GM18498 (cell line): ENCODE measurements at regions not wholly inside any gene's neighbourhood (a gene's known extent, or its start where the extent isn't known, plus 50 kb on each side); places are given as distances from the start of the nearest gene placed in this dataset.

Source experiments
- ATAC-seq: cut with Tn5 transposase; IDR thresholded peaks from one replicate; pipeline ENCODE4 v1.9.1; 2021; ENCODE audit warnings: mild to moderate bottlenecking, moderate library complexity; ENCODE audit not compliant: unreplicated experiment

DNA sequence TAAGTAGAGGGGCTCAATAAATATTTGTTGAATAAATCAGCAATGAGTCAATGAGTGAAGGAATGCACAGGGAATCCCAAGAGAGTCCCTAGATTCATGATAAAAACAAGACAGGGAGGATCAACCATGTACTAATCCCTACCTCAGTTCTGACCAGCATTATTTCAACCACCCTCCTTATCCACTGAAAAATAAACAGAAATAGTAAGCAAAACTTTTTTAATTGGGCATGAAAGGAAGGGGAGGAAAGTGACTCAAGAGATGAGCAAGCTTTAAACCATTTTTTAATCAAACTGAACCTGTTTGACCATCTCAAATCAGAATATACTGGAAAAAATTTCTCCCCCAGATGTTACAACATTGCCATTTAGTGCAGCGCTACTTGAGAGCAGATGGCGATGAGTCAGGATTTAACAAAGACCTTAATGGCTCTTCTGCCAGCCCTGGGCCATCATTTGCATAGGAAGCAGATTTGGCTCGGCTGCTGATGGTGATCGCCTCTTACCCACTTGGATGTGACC lies 194.8 kb upstream of the SLC30A5 start:
- ATAC-seq = no peak

DNA sequence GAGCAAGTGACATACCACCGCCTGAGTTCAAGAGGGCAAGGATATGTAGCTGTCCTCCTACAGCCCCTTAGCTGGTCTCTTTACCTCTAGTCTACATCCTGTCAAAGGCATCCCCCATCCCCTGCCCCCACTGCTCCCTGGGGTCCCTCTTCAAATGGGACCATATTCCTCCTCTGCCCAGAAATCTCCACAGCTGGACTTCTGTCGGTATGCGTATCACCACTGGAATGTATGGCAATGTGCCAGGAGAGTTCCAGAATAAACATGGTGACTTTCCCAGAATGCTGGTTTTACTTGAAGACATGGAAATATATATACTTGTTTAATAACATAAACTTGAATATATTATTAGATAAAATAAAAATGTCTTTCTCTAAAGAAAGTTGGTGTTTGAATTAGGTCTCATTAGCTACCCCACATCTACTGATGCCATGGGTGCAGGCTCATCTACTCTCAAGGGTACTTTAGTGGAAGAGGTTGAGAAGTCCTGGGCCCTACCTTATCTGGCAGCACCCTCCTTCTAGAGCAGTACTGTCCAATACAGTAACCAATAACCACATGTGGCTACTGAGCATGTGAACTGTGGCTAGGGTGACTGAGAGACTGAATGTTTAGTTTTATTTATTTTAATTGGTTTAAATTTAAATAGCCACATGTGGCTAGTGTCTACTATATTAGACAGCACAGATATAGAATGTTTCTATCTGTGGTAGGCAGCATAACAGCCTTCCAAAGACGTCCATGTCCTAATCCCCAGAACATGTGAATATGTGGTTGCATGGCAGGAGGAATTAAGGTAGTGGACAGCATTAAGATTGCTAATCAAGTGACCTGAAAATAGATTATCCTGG lies 181.7 kb upstream of the SLC30A5 start:
- ATAC-seq = no peak

DNA sequence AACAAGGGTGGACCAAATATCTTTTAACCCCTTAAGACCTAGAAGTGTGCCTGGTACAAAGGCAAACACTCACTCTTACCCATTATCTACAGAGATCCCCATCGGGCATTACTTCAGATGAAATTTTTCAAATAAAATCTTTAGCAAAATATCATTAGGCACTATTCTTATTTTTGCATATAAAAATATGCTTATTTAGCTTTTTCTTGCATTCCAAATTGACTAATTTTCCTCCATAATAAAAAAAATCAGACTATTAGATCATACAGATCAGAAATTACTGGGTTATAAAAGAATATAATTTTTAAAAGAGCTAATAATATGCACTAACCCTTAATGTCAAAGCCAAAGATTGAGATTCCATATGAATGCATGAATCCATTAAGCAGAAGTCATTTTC lies 178.7 kb upstream of the SLC30A5 start:
- no peak for ATAC-seq

DNA sequence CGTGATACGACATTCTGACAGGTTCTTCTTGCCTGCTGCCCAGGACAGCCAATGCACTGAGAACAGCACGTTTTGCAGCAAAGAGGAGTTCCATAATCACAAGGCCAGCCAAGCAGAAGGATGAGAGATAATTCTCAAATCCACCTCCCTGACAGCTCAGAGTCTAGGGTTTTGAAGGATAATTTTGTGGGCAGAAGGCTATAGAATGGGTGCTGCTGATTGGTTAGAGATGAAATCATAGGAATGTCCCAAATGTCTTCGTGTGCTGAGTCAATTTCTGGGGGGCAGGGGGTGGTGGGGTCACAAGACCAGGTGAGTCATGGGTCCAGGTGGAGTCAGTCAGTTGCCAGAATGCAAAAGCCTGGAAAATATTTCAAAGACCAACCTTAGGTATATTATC lies 175.5 kb upstream of the SLC30A5 start:
- ATAC-seq = no peak

DNA sequence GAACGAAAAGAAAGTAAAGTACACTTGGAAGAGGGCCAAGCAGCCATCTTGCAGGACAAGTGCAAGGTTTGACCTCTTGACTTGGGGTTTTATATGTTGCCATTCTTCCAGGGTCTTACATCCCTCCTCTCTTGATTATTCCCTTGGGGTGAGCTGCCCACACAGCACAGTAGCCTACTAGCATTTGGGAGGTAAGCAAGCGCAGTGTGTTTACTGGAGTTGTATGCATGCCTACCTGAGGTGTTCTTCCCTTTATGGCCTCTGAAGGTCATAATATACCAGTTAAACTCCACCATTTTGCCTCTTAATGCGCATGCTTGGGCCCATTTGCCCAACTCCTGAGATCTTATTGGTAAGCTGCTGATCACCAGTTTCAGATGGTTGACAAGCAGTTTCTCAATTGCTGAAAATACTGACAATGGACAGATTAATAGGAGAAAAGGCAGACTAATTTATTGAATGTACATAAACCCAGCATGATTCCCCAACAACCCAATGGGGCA lies 173.8 kb upstream of the SLC30A5 start:
- ATAC-seq = no peak

DNA sequence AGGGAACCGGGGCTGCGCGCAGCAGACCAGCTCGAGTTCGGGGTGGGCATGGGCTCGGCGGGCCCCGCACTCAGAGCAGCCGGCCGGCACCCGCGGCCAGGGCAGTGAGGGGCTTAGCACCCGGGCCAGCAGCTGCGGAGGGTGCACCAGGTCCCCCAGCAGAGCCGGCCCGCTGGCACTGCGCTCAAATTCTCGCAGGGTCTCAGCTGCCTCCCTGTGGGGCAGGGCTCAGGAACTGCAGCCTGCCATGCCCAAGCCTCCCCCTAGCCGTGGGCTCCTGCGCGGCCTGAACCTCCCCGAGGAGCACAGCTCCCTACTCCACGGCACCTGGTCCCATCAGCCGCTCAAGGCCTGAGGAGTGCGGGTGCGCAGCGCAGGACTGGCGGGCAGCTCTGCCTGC lies 172.9 kb upstream of the SLC30A5 start:
- no peak for ATAC-seq

DNA sequence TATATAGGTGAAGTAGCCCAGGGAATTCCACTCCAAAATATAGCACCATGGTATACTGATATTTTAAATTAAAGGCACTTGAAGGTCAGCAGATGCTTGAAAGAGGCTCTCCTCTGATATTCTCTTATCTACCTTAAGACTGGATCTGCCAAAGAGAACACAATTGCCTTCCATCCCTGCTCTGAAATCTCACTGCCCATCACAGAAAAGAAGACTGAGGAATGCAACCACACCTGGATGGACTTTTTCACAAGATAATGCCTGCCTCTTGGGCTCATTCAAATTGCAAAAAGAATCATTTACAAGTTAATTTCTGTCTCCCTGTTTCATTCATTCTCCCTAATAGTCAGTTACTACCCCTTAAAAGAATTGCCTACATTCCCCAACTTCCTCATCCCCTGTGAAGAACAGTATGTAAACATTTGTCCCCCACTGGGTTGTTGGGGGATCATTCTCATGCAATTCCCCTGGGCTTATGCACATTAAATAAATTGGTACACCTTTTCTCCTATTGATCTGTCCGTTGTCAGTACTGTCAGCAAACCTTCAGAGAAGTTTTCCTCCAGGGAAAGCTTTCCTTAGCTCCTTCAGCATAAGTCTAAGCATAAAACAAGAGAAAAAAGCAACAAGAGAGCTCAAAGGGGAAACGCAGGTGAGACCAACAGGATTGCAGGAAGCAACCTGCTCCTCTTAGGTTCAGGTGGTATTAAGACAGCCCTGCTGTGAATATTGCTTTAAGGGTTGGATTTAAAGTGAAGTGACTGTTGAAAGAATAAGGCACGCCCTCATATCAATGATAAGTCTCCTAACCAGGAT lies 171.4 kb upstream of the SLC30A5 start:
- no peak for ATAC-seq

DNA sequence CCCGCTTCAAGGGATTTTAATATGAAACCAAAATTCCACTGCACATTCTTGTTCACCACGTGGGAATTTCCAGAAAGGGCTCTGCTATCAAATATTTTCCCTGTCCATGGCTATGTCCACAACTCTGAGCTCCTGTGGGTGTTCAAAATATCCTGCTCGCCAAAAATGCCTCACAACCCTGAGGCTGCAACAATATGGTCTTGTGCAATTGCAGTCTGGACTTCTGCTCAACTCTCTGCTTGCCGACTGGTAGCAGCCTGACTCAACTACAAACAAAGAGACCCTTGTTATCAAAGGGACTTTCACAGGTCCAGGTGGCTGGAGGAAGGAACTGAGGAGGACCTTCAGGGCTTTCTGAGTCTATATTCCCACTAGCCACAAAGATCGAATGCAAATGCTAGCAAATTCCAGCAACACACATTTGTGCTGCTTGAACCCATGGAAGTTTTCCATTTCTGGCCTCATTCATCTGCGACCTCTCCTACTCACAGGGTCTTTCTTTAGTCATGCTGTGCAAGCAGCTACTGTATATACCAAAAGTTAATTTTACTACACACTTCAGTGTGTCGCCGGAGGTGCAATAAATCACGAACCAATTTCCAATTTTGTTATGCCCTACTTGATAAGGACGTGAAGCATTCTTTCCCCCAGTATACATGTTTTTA lies 169.2 kb upstream of the SLC30A5 start:
- no peak for ATAC-seq

DNA sequence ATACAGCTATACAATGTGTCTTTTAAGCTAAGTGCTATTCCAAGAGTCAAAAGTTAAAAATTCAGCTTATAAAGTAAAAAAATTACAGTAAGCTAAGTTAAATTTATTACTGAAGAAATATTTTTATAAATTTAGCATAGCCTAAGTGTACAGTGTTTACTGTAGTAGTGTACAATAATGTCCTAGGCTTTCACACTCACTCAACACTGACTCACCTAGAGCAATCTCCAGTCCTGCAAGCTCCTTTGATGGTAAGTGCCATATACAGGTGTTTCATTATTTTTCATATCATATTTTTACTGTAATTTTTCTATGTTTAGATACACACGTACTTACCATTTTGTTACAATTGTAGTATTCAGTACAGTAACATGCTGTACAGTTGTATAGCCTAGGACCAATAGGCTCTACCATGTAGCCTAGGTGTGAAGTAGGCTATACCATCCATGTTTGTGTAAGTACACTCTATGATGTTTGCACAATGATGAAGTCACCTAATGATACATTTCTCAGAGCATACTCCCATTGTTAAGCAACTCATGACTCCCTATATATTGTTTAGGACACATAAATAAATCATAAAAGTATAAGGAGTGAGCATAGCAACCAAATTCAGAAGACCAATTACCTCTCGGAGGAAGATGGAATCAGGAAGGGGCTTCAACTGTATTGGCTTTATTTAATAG lies 165.1 kb upstream of the SLC30A5 start:
- ATAC-seq = no peak

DNA sequence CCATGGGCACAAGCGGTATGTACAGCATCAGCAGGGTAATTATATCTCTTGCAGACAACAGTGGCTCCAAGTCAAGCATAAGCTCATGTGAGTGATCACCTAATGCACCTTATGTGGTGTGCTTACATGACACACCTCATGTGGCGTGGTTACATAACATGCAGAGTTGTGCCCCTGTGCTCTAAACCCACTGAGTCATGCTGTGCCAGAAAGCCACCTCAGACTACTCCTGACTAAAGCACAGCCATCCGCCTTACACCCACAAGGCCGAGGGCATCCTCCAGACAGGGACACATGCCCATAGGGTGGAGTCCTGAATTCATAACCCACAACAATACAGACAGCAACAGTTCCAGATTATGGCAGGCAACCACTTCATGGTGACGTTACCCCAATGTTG lies 163.7 kb upstream of the SLC30A5 start:
- ATAC-seq = no peak

DNA sequence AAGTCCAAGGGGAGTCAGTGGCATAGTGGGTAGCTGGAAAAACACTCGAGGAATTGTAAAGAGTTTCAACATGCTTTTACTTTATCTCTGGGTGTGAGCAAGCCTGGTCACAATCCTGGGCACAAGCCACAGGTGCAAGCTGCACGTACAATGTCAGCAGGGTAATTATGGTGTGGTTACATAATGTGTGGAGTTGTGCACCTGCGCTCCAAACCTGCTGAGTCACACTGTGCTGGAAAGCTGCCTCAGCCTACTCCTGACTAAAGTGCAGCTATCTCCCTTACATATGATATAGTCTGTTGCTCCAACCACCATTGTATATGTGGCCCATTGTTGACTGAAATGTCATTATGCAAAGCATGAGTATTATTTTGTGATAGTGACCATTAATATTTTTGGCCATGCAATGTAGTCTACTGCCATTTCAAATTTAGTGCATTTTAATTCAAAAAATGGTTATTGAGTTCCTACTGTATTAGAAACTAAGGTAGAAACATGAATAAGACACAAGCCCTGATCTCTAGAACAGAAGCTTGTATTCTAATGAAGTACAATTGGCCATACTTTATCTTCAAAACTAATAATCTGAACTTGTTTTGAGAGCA lies 160.9 kb upstream of the SLC30A5 start:
- no peak for ATAC-seq

DNA sequence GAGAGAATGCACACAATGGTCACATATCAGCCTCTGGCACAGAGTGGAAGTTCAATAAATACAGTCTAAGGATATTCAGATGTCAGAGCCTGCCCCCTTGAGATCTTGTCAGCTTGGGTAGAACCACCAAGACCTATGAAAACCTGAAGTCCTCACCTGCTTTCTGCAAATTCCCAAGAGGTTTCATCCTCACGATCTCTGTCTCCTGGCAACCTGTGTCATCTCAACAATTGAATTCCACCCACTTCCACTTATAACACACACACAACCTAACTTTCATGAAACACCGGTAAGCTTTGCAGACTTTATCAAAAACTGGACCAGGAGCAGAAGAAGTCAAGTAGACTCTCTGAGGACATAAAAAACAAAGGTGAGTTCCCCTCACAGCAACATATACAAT lies 151.6 kb upstream of the SLC30A5 start:
- ATAC-seq = no peak

DNA sequence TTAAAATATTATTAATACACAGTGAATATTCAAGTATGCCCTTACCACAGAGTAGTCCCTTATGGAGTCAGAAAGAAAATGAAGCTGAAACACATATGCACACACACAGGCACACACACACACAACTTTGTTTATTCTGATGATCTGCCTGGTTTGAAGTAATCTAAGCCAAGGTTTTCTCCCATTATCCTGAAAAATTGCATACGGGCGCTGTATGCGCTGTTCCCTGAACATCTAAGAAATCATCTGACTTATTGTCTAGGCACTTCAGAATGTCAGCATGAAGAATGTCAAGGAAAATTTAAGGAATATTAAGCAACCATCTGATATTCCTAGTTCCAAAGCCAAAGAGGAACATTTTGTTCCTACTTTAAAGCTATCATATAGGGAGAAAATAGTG lies 147.1 kb upstream of the SLC30A5 start:
- ATAC-seq = no peak

DNA sequence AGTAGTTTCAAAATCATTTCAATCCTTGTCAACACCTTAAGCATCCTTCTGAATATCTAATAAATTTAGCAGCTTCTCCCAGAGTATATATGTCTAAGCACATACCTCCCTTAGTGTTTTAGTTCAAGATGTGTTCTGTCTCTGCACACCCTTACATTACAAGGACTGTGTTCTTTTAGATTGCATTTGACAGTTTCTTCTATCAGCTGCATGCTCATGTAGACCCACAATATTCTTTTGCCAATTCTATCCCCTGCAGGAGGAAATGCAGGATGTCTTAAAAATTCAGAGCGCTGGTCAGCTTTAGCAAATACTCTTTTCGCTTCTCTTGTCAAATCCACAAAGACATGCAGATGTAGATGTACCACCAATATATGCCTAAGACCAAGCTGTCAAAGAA lies 145.8 kb upstream of the SLC30A5 start:
- ATAC-seq = no peak

DNA sequence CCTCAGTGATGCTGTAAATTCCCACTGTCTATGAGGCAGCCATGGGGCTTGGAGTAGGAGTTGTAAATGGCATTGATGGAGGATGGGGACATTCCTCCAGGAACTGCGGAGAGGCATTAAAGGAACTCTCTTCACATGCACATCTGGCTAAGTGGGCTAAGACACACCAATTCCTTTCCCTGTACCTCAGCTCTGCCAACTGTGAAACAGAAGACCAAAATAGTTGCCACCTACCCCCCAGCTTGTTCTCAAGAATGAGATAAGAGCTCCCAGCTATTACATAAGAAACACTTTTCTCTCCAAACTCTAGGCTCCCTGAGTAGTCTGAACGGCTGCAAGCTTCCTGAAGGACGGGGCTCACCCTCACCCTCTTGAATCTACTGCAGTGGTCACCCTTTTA lies 144.6 kb upstream of the SLC30A5 start:
- no peak for ATAC-seq

DNA sequence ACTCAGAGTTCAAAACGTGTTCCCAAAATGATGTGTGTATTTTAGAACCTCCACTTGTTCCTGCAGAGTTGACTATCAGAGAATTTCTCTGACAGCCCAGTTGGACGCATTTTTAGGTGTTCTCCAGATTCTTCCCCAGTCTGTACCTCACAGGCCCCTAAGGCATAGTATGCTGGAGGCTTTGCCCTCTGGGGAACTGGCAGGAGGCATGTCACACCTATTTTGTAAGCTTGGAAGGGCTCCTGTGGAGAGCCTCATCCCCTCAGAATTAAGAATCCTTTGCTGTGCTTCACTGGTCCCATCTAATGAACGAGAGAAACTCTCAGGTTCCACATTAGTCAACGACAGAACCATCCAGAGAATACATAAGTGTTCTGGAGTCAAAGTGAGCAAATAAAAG lies 144.1 kb upstream of the SLC30A5 start:
- no peak for ATAC-seq

DNA sequence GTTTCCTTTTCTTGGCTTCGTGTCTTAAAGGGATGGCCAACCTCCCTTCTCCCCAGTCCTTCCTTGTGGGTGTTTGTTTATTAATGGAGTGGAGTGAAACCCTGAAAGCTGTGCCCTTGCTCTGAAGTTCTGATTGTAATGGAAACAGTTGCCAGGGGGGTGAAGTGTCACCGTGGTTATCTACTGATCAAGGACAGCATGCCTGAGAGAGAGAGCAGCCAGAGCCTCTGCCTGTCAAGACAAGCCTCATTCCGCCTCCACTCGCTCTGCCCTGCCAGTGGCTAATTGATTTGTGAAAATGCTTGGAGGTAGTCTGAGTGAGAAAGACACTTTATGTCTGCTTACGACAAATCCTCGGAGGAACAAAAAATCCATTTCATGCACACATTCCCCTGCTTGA lies 143.7 kb upstream of the SLC30A5 start:
- no peak for ATAC-seq

DNA sequence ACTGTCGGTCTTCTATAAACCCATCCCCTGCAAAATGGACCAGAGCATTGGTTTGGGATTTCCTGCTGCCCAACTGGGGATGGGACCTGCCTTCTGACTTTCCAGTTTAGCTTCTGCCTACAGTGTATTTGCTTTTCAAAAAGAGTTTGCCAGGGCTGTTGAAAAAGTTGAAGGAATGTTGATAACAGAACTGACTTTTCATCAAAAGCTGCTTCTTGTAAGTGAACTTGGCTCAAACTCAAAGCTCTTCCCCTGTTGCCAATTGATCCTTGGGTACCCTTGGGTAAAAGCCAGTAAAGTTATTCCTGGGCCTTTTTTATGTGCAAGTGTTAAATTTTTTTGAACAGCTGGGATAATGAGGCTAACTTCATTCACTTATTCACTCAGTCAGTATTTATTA lies 142.9 kb upstream of the SLC30A5 start:
- no peak for ATAC-seq

DNA sequence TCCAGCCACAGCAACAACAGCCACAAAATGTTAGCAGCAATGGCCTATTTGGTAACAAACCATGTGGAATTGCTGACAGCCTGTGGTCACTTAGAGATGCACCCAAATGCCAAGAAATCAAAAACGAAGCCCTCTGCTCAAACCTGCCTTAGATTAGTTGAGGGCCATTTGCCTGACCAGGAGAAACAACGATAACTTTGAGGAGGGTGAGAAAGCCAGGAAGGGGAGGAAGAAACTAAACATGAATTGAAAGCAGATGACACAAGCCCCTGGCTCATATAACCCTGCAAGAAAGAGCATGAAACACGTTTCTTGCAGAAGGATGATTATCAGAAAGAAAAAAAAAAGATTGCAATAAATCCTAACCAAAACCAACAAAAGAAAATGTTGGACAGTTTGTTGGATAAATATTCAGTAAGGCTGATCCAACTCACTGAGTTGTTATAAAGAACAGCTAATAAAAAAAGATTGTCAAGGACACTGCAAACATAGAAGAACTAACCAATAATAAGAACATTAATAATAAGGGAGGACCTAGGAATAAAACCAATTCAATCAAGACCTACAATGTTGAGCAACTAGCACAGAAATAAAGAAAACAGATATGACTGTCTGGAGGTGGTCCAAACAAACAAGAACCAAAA lies 140.5 kb upstream of the SLC30A5 start:
- no peak for ATAC-seq
